Endothelial cell of umbilical vein (primary cell): ENCODE measurements at regions not wholly inside any gene's neighbourhood (a gene's known extent, or its start where the extent isn't known, plus 50 kb on each side); places are given as distances from the start of the nearest gene placed in this dataset.

ENCODE experiments used
- BruUV-seq: library from RNA; stranded (reverse); fragments of 400-500 nt; replicated peaks from 2 replicates; lab custom pipeline; 2021; lab: Mats Ljungman, UMichigan
- CTCF ChIA-PET: fragments of 300-600, 350-600 bp; sonication (Branson Sonifier 250); formaldehyde crosslinking; loops from one replicate; lab custom pipeline; 2021; ENCODE audit warnings: antibody characterized with exemption, inconsistent platforms; lab: Charles Lee
- POLR2A ChIA-PET: fragments of 300-600, 350-600 bp; sonication (Branson Sonifier 250); formaldehyde crosslinking; loops from one replicate; lab custom pipeline; 2021; ENCODE audit warnings: antibody characterized with exemption, inconsistent platforms; lab: Charles Lee
- DNase-seq: peaks from one replicate; pipeline ENCODE4 v3.0.0-alpha.2; 2011; ENCODE audit warnings: low read depth, low spot score
- FAIRE-seq: peaks from 2 replicates; lab custom pipeline; 2011; peaks lifted over from hg19 to GRCh38; lab: Jason Lieb, UNC
- H2AFZ ChIP-seq: 2 replicates; pipeline ENCODE4 v1.6.0; 2012; ENCODE audit warnings: low read depth, low read length, control low read depth, inconsistent platforms
- H3K27ac ChIP-seq: 2 replicates; pipeline ENCODE4 v1.5.1; 2011; ENCODE audit warnings: low read depth, mild to moderate bottlenecking, control low read depth, low read length, moderate library complexity; ENCODE audit not compliant: insufficient read depth
- H3K27me3 ChIP-seq, 2 experiments: 2 replicates each; pipeline versions ENCODE4 v1.6.0 to v1.6.1; 2011; ENCODE audit warnings: low read length in 2 of 2, mixed read lengths in 1 of 2; ENCODE audit not compliant: control insufficient read depth in 2 of 2, insufficient read depth in 2 of 2
- H3K36me3 ChIP-seq, 2 experiments: 2 replicates in 1 of 2; 3 replicates in 1 of 2; pipeline ENCODE4 v1.5.1; 2011; ENCODE audit warnings: low read length in 2 of 2, mild to moderate bottlenecking in 1 of 2, moderate library complexity in 1 of 2; ENCODE audit not compliant: control insufficient read depth in 2 of 2, insufficient read depth in 2 of 2; ENCODE audit errors: extremely low read depth in 1 of 2
- H3K4me1 ChIP-seq: 3 replicates; pipeline ENCODE4 v1.5.1; 2011; ENCODE audit warnings: mild to moderate bottlenecking, low read length; ENCODE audit not compliant: control insufficient read depth, insufficient read depth; ENCODE audit errors: extremely low read depth
- H3K4me2 ChIP-seq: 2 replicates; pipeline ENCODE4 v1.6.1; 2011; ENCODE audit warnings: low read length, control low read depth, mixed read lengths; ENCODE audit not compliant: insufficient read depth
- H3K4me3 ChIP-seq, 3 experiments: fragments of 200-600 bp in 1 of 3; sonication (generic), shearing (Covaris generic) in 1 of 3; replicated peaks in 1 of 3; 2 replicates each; pipeline ENCODE4 v1.5.1; 2011 to 2016; ENCODE audit warnings: control low read depth in 3 of 3, low read length in 3 of 3, mild to moderate bottlenecking in 2 of 3, inconsistent platforms in 1 of 3, low read depth in 1 of 3, moderate library complexity in 1 of 3; ENCODE audit not compliant: insufficient read depth in 1 of 3
- H3K79me2 ChIP-seq: 2 replicates; pipeline ENCODE4 v1.6.0; 2012; ENCODE audit warnings: low read length, inconsistent platforms; ENCODE audit not compliant: control insufficient read depth, insufficient read depth
- H3K9ac ChIP-seq: replicated peaks from 2 replicates; pipeline ENCODE3; 2011; ENCODE audit warnings: low read length, control low read depth; ENCODE audit not compliant: insufficient read depth; ENCODE audit errors: extremely low read depth
- H3K9me1 ChIP-seq: replicated peaks from 3 replicates; pipeline ENCODE4 v1.6.0; 2011; ENCODE audit warnings: mild to moderate bottlenecking, low read length; ENCODE audit not compliant: control insufficient read depth, insufficient read depth; ENCODE audit errors: extremely low read depth
- H3K9me3 ChIP-seq: replicated peaks from 2 replicates; pipeline ENCODE4 v1.5.1; 2012; ENCODE audit warnings: low read length, inconsistent platforms; ENCODE audit not compliant: control insufficient read depth, insufficient read depth
- H4K20me1 ChIP-seq: replicated peaks from 2 replicates; pipeline ENCODE3; 2011; ENCODE audit warnings: mild to moderate bottlenecking, low read length; ENCODE audit not compliant: control insufficient read depth, insufficient read depth; ENCODE audit errors: extremely low read depth
- FOS ChIP-seq: IDR thresholded peaks from 2 replicates; pipeline ENCODE4 v1.6.1; 2011; ENCODE audit warnings: mild to moderate bottlenecking, low read length, moderate library complexity, borderline replicate concordance; ENCODE audit not compliant: insufficient read depth
- GATA2 ChIP-seq: IDR thresholded peaks from 2 replicates; pipeline ENCODE4 v1.7.0; 2011; ENCODE audit warnings: low read depth, mild to moderate bottlenecking, moderate library complexity, mixed read lengths, low read length; ENCODE audit not compliant: insufficient read length, insufficient read depth
- JUN ChIP-seq: IDR thresholded peaks from 2 replicates; pipeline ENCODE4 v1.6.1; 2011; ENCODE audit warnings: borderline replicate concordance, low read depth; ENCODE audit not compliant: insufficient read length, insufficient read depth
- MAX ChIP-seq: IDR thresholded peaks from 2 replicates; pipeline ENCODE4 v1.6.1; 2011; ENCODE audit not compliant: insufficient read depth, insufficient read length
- POLR2A ChIP-seq: IDR thresholded peaks from 2 replicates; pipeline ENCODE4 v1.6.1; 2012; ENCODE audit warnings: low read depth, mild to moderate bottlenecking, control low read depth, low read length
- POLR2AphosphoS5 ChIP-seq: IDR thresholded peaks from 2 replicates; pipeline ENCODE4 v1.6.1; 2012; ENCODE audit warnings: low read depth, mild to moderate bottlenecking, control low read depth, low read length, moderate library complexity; ENCODE audit not compliant: insufficient read depth
- dilution Hi-C: fragments of 300-500 bp; cut with MboI; formaldehyde crosslinking; loops from one replicate; pipeline ENCODE4 v1.15.0; 2019; ENCODE audit warnings: low sequenced_read_pairs; ENCODE audit not compliant: extremely low pct_ligation_motif_present
- intact Hi-C: fragments of 100-400 bp; cut with micrococcal nuclease; formaldehyde crosslinking; loops from one replicate; pipeline ENCODE4 v1.10.0; 2022

DNA sequence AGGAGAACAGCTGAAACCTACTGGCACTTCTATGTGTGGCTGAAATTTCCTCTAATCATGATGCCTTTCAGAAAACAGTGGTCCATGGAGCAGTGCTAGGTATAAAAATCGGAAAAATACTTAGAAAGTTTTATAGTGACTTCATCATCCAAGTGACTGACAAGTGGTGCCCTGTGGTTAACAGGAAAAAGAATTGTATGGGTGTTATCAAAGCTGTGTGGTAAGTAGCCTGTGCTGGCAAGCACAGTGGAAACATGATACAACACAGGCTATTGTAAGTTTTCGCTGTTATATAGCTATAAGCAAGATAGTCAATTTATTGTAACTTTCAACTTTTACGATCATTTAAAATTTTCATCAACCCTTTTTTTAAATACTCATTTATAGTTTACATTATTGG is 1599.7 kb upstream of the ZEB2 start:
- intact Hi-C loops = loop anchor here (1.0 kb wide), 1 partner anchor 15 kb away; no protein-coding TSS in a partner anchor
- Histone ChIP-seq H3K9ac (no peak overlapping the region), H3K4me2 (no peak overlapping the region), H2AFZ (no peak overlapping the region), H4K20me1 (no peaks in the 10 kb centered on the region), H3K4me3 (no peak overlapping the region), H3K9me1 (no peaks in the 10 kb centered on the region), H3K79me2 (no peaks in the 10 kb centered on the region), H3K9me3 (no peaks in the 10 kb centered on the region), H3K36me3 (no peaks in the 10 kb centered on the region), H3K4me1 (no peaks in the 10 kb centered on the region), H3K27me3 (no peaks in the 10 kb centered on the region), H3K27ac (no peak overlapping the region)
- BruUV-seq = no TSS peak
- dilution Hi-C loops = no loop called here
- TF ChIP-seq JUN = no peak
- TF ChIP-seq POLR2AphosphoS5 = no peak
- no peak for TF ChIP-seq GATA2
- TF ChIP-seq POLR2A = no peak
- no peak for TF ChIP-seq FOS
- DNase-seq (no peak), FAIRE-seq (no peak)
- POLR2A ChIA-PET = no interaction called here
- CTCF ChIA-PET = interaction anchor here (0.9 to 2.4 kb wide), 2 partner anchors 15 to 17 kb away, joined by 3 to 12 read pairs; no protein-coding TSS in a partner anchor

GRCh38 chr2:146108993-146109392 is 1589.1 kb upstream of the ZEB2 start:
- ChIA-PET CTCF (no interaction called here), POLR2A (no interaction called here)
- Histone ChIP-seq H3K4me2 (no peak overlapping the region), H3K79me2 (no peaks in the 10 kb centered on the region), H3K9me1 (no peaks in the 10 kb centered on the region), H4K20me1 (no peaks in the 10 kb centered on the region), H3K27me3 (no peaks in the 10 kb centered on the region), H3K4me1 (no peaks in the 10 kb centered on the region), H3K9me3 (no peaks in the 10 kb centered on the region), H3K36me3 (no peaks in the 10 kb centered on the region), H2AFZ (no peak overlapping the region), H3K4me3 (no peak overlapping the region), H3K9ac (no peak overlapping the region), H3K27ac (no peak overlapping the region)
- intact Hi-C loops = no loop called here
- no TSS peak for BruUV-seq
- dilution Hi-C loops = no loop called here
- FAIRE-seq (no peak), DNase-seq (no peak)
- TF ChIP-seq POLR2A (no peak), FOS (no peak), MAX (no peak), GATA2 (no peak)
